OCI-LY1 (cell line): ENCODE measurements at regions not wholly inside any gene's neighbourhood (a gene's known extent, or its start where the extent isn't known, plus 50 kb on each side); places are given as distances from the start of the nearest gene placed in this dataset.

ENCODE experiments used
- H2AFZ ChIP-seq: fragments of 200-600 bp; sonication (generic), shearing (Covaris generic); 2 replicates; pipeline ENCODE4 v1.6.0; 2014; ENCODE audit warnings: antibody characterized with exemption, mild to moderate bottlenecking, low read length
- H3F3A ChIP-seq: fragments of 200-600 bp; sonication (generic), shearing (Covaris generic); 2 replicates; pipeline ENCODE4 v1.6.0; 2014; ENCODE audit warnings: mild to moderate bottlenecking, antibody characterized with exemption, low read length, moderate library complexity; ENCODE audit not compliant: insufficient read depth
- H3K27ac ChIP-seq: fragments of 200-600 bp; sonication (generic); 2 replicates; pipeline ENCODE4 v1.5.1; 2014; ENCODE audit warnings: low read length, mixed run types, mild to moderate bottlenecking, low read depth; ENCODE audit not compliant: poor library complexity, severe bottlenecking
- H3K27me3 ChIP-seq: fragments of 200-600 bp; sonication (generic); 2 replicates; pipeline ENCODE4 v1.6.0; 2014; ENCODE audit warnings: antibody characterized with exemption, mild to moderate bottlenecking, low read length, moderate library complexity; ENCODE audit not compliant: insufficient read depth
- H3K36me3 ChIP-seq: fragments of 200-600 bp; sonication (generic); 2 replicates; pipeline ENCODE4 v1.6.1; 2014; ENCODE audit warnings: mild to moderate bottlenecking, antibody characterized with exemption, low read length, moderate library complexity, mixed read lengths; ENCODE audit not compliant: insufficient read depth
- H3K4me1 ChIP-seq: fragments of 200-600 bp; sonication (generic); 2 replicates; pipeline ENCODE4 v1.5.1; 2014; ENCODE audit warnings: mild to moderate bottlenecking, low read length, moderate library complexity; ENCODE audit not compliant: insufficient read depth, severe bottlenecking
- H3K4me2 ChIP-seq: fragments of 200-600 bp; sonication (generic), shearing (Covaris generic); 2 replicates; pipeline ENCODE4 v1.6.1; 2014; ENCODE audit warnings: low read length
- H3K4me3 ChIP-seq: fragments of 200-600 bp; sonication (generic); 2 replicates; pipeline ENCODE4 v1.5.1; 2014; ENCODE audit warnings: low read length, low read depth, mild to moderate bottlenecking, mixed read lengths; ENCODE audit not compliant: poor library complexity, severe bottlenecking
- H3K79me2 ChIP-seq: fragments of 200-600 bp; shearing (Covaris generic); 2 replicates; pipeline ENCODE4 v1.6.1; 2016; ENCODE audit warnings: mixed run types, low read length, mixed read lengths; ENCODE audit not compliant: insufficient read depth
- H3K9ac ChIP-seq: fragments of 200-600 bp; sonication (generic), shearing (Covaris generic); 2 replicates; pipeline ENCODE4 v1.6.1; 2014; ENCODE audit warnings: mild to moderate bottlenecking, low read length, mixed read lengths
- H3K9me2 ChIP-seq: fragments of 200-600 bp; sonication (generic), shearing (Covaris generic); 2 replicates; pipeline ENCODE4 v1.6.1; 2014; ENCODE audit warnings: low read depth, mild to moderate bottlenecking, low read length, mixed read lengths
- H3K9me3 ChIP-seq: fragments of 200-600 bp; shearing (Covaris generic); 2 replicates; pipeline ENCODE4 v1.6.1; 2014; ENCODE audit warnings: low read length, mixed read lengths
- H4K20me1 ChIP-seq: fragments of 200-600 bp; sonication (generic), shearing (Covaris generic); 2 replicates; pipeline ENCODE4 v1.6.0; 2016; ENCODE audit warnings: mild to moderate bottlenecking, low read length; ENCODE audit not compliant: insufficient read depth
- EZH2 ChIP-seq: fragments of 200-600 bp; sonication (generic), shearing (Covaris generic); IDR thresholded peaks from 2 replicates; pipeline ENCODE4 v1.8.0; 2017; ENCODE audit warnings: borderline replicate concordance, mixed run types, mild to moderate bottlenecking, antibody characterized with exemption, low read length, moderate library complexity, mixed read lengths
- TF ChIP-seq, protein P1 (sequence below): fragments of 200-600 bp; sonication (generic), shearing (Covaris generic); IDR thresholded peaks from 2 replicates; pipeline ENCODE4 v1.5.1; 2017; ENCODE audit warnings: mild to moderate bottlenecking, antibody characterized with exemption, low read length, moderate library complexity, mixed read lengths

DNA sequence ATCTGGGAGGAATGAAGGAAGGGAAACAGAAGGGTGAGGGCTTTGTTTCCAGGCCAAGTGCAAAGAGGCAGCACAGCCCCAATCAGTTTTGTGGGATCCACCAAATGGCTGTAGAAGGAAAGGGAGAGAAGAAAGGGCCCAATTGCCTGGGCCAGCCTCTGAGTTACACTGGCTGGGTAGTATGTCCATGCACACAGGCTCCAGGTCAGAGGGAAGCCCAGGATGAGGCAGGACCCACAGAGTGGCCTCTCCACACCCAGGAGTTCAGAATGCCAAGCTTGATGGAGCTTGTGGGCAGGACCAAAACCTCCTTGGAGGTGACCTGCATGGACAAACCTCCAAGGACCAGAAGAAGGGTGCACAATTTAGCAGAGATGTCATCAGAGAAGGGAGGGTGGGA, 178.2 kb upstream of the TSHZ3 start:
- Histone ChIP-seq H3K27ac (no peak overlapping the region), H3K9me3 (no peaks in the 10 kb centered on the region), H3K4me2 (no peak overlapping the region), H3F3A (no peaks in the 10 kb centered on the region), H3K79me2 (no peaks in the 10 kb centered on the region), H3K4me3 (no peak overlapping the region), H3K27me3 (no peaks in the 10 kb centered on the region), H3K9me2 (no peaks in the 10 kb centered on the region), H3K36me3 (no peaks in the 10 kb centered on the region), H3K4me1 (no peaks in the 10 kb centered on the region), H4K20me1 (no peaks in the 10 kb centered on the region), H2AFZ (no peak overlapping the region), H3K9ac (no peak overlapping the region)
- TF ChIP-seq EZH2: no peak
- TF ChIP-seq, protein P1, sequence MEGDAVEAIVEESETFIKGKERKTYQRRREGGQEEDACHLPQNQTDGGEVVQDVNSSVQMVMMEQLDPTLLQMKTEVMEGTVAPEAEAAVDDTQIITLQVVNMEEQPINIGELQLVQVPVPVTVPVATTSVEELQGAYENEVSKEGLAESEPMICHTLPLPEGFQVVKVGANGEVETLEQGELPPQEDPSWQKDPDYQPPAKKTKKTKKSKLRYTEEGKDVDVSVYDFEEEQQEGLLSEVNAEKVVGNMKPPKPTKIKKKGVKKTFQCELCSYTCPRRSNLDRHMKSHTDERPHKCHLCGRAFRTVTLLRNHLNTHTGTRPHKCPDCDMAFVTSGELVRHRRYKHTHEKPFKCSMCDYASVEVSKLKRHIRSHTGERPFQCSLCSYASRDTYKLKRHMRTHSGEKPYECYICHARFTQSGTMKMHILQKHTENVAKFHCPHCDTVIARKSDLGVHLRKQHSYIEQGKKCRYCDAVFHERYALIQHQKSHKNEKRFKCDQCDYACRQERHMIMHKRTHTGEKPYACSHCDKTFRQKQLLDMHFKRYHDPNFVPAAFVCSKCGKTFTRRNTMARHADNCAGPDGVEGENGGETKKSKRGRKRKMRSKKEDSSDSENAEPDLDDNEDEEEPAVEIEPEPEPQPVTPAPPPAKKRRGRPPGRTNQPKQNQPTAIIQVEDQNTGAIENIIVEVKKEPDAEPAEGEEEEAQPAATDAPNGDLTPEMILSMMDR: no peak

DNA sequence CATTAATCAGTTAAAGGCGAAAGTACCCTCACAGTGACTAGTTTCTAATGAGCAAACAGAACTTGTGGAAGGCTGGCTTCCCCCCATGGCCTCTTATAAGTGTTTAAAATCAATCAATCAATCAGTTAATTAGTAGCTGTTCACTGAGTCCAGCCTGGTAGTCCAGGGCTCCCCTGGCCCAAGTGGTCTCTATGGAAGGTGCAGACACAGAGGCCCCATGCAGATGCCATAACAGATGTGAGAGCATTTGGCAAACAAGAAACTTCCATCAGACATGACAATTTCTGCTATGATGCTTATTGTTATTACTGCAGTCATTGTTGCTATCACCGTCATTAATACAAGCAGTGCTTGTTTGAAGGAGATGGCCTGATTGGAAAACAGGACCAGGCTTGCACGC, 179.0 kb upstream of the TSHZ3 start:
- no peak overlapping the region for H3K4me2 ChIP-seq
- no peaks in the 10 kb centered on the region for H4K20me1 ChIP-seq
- H3K79me2 ChIP-seq: no peaks in the 10 kb centered on the region
- H3K4me1 ChIP-seq: no peaks in the 10 kb centered on the region
- no peak overlapping the region for H3K27ac ChIP-seq
- H3K9ac ChIP-seq: no peak overlapping the region
- no peaks in the 10 kb centered on the region for H3K27me3 ChIP-seq
- no peaks in the 10 kb centered on the region for H3K9me3 ChIP-seq
- no peak for TF ChIP-seq EZH2
- TF ChIP-seq, protein P1: no peak
- no peak overlapping the region for H3K4me3 ChIP-seq
- no peaks in the 10 kb centered on the region for H3K9me2 ChIP-seq
- H3K36me3 ChIP-seq: no peaks in the 10 kb centered on the region
- H3F3A ChIP-seq: no peaks in the 10 kb centered on the region
- H2AFZ ChIP-seq: no peak overlapping the region

DNA sequence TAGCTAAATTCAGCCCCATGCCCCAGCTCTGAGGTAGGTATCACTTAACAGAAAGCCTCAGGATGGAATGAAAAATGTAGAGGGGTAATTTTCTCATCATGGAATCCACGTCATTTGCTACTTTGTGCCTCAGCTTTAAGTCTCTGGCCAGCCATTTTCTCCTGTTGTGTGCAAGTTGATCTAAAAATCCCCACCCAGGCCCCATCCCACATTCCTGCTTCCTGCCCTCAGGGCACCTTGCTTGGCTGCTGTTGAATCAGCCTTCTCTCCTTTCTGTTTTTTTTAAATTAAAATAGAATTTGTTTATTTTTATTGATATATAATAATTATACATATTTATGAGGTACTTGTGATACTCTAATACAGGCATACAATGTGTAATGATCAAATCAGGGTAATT, 179.9 kb upstream of the TSHZ3 start:
- no peak overlapping the region for H3K4me3 ChIP-seq
- no peak overlapping the region for H2AFZ ChIP-seq
- no peaks in the 10 kb centered on the region for H3K36me3 ChIP-seq
- H3K27ac ChIP-seq: no peak overlapping the region
- H3K9ac ChIP-seq: no peak overlapping the region
- no peaks in the 10 kb centered on the region for H3K27me3 ChIP-seq
- no peaks in the 10 kb centered on the region for H3K9me3 ChIP-seq
- H3F3A ChIP-seq: no peaks in the 10 kb centered on the region
- H3K9me2 ChIP-seq: no peaks in the 10 kb centered on the region
- no peak overlapping the region for H3K4me2 ChIP-seq
- TF ChIP-seq EZH2: no peak
- TF ChIP-seq, protein P1: no peak
- no peaks in the 10 kb centered on the region for H4K20me1 ChIP-seq
- no peaks in the 10 kb centered on the region for H3K79me2 ChIP-seq
- no peaks in the 10 kb centered on the region for H3K4me1 ChIP-seq
